ENCODE measurements at regions not wholly inside any gene's neighbourhood (a gene's known extent, or its start where the extent isn't known, plus 50 kb on each side); places are given as distances from the start of the nearest gene placed in this dataset.

DNA sequence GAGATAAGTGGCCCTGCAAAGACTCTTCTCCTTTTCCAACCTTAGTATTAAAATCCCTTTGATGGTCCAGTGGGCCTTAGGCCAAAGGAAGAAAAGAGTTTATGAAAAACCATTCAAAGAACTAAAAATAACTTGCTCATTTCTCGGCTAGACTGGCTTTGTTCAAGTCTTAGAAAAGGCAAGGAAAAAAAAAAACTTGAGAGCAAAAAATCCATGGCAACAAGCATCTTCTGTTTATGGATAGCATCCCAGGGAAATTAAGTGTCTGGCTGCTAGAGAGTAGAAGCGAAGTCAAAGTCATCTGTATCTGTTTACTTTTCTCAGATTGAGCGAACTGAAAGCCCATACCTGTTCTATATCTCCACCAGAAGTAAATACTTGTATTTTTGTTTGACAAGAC, 129.6 kb downstream of the KCTD15 start:
- TF ChIP-seq, protein P1, sequence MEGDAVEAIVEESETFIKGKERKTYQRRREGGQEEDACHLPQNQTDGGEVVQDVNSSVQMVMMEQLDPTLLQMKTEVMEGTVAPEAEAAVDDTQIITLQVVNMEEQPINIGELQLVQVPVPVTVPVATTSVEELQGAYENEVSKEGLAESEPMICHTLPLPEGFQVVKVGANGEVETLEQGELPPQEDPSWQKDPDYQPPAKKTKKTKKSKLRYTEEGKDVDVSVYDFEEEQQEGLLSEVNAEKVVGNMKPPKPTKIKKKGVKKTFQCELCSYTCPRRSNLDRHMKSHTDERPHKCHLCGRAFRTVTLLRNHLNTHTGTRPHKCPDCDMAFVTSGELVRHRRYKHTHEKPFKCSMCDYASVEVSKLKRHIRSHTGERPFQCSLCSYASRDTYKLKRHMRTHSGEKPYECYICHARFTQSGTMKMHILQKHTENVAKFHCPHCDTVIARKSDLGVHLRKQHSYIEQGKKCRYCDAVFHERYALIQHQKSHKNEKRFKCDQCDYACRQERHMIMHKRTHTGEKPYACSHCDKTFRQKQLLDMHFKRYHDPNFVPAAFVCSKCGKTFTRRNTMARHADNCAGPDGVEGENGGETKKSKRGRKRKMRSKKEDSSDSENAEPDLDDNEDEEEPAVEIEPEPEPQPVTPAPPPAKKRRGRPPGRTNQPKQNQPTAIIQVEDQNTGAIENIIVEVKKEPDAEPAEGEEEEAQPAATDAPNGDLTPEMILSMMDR (IDR thresholded peaks at IDR 0.05), result no peak
- TF ChIP-seq POLR2AphosphoS5 (IDR thresholded peaks at IDR 0.05) (no peak), POLR2A (IDR thresholded peaks at IDR 0.05) (no peak), EP300 (IDR thresholded peaks at IDR 0.05) (no peak)

Data from suprapubic skin (tissue), 4 donors.